PC-9 (cell line): ENCODE measurements at regions not wholly inside any gene's neighbourhood (a gene's known extent, or its start where the extent isn't known, plus 50 kb on each side); places are given as distances from the start of the nearest gene placed in this dataset.

ENCODE experiments used
- EZH2 ChIP-seq: fragments of 200-600 bp; sonication (generic); IDR thresholded peaks from 2 replicates; pipeline ENCODE4 v1.8.0; 2017; ENCODE audit warnings: antibody characterized with exemption, low read depth
- TF ChIP-seq, protein P1 (sequence below): fragments of 200-600 bp; sonication (generic); conservative IDR thresholded peaks from 2 replicates; pipeline ENCODE4 v1.6.1; 2017; ENCODE audit warnings: mixed run types, antibody characterized with exemption, mild to moderate bottlenecking, moderate library complexity

DNA sequence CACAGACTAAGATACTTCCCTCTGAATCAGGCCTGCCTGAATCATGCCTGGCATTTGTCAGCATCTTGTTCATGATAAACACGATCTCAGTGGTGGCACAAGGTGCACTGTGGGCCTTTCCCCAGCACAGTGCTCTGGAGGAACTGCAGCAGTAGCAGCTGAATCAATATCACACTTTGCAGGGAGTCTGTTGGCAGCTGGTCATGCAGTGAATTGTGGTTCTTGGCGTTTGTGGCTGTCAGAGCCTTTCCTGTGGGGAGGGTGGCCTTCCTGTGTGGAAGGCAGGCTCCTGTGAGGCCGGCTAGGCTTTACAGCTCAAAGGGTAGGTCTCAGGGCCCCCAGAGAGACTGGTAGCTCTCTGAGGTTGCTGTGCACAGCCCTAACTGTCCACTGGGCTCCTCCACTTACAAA lies 54.4 kb upstream of the TLE3 start:
- TF ChIP-seq, protein P1, sequence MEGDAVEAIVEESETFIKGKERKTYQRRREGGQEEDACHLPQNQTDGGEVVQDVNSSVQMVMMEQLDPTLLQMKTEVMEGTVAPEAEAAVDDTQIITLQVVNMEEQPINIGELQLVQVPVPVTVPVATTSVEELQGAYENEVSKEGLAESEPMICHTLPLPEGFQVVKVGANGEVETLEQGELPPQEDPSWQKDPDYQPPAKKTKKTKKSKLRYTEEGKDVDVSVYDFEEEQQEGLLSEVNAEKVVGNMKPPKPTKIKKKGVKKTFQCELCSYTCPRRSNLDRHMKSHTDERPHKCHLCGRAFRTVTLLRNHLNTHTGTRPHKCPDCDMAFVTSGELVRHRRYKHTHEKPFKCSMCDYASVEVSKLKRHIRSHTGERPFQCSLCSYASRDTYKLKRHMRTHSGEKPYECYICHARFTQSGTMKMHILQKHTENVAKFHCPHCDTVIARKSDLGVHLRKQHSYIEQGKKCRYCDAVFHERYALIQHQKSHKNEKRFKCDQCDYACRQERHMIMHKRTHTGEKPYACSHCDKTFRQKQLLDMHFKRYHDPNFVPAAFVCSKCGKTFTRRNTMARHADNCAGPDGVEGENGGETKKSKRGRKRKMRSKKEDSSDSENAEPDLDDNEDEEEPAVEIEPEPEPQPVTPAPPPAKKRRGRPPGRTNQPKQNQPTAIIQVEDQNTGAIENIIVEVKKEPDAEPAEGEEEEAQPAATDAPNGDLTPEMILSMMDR = no peak
- no peak for TF ChIP-seq EZH2
